SK-N-SH (cell line): ENCODE measurements at regions not wholly inside any gene's neighbourhood (a gene's known extent, or its start where the extent isn't known, plus 50 kb on each side); places are given as distances from the start of the nearest gene placed in this dataset.

Experiments used
- CTCF ChIA-PET: fragments of 300-600, 350-600 bp; formaldehyde crosslinking; extraction: SDS; loops from one replicate; lab custom pipeline; 2021; lab: Yijun Ruan, JAX
- POLR2A ChIA-PET: fragments of 350-600 bp; sonication (Branson Sonifier 250); formaldehyde crosslinking; extraction: SDS; loops from one replicate; lab custom pipeline; 2020; ENCODE audit warnings: antibody characterized with exemption, inconsistent platforms; lab: Yijun Ruan, JAX
- DNase-seq: peaks from one replicate; pipeline ENCODE4 v3.0.0; 2012
- H2AFZ ChIP-seq: fragments of 200-600 bp; sonication (generic); 2 replicates; pipeline ENCODE4 v1.8.1; 2016; ENCODE audit warnings: antibody characterized with exemption, mild to moderate bottlenecking, low read depth
- H3F3A ChIP-seq: fragments of 200-600 bp; sonication (generic); replicated peaks from 2 replicates; pipeline ENCODE3; 2016; ENCODE audit warnings: antibody characterized with exemption, mild to moderate bottlenecking; ENCODE audit not compliant: insufficient read depth
- H3K27ac ChIP-seq, 2 experiments: fragments of 200-500 bp in 1 of 2; fragments of 200-600 bp in 1 of 2; sonication (Bioruptor generic) in 1 of 2; sonication (generic), shearing (Covaris generic) in 1 of 2; 2 replicates each; pipeline versions ENCODE4 v1.5.1 to v1.6.1; 2014 to 2016; ENCODE audit warnings: low read depth in 2 of 2, inconsistent platforms in 1 of 2, low read length in 1 of 2, mild to moderate bottlenecking in 1 of 2, mixed read lengths in 1 of 2
- H3K27me3 ChIP-seq: fragments of 200-600 bp; sonication (generic), shearing (Covaris generic); 2 replicates; pipeline ENCODE4 v1.6.1; 2016; ENCODE audit warnings: mixed run types; ENCODE audit not compliant: insufficient read depth
- H3K36me3 ChIP-seq, 2 experiments: fragments of 200-500 bp in 1 of 2; fragments of 200-600 bp in 1 of 2; sonication (Bioruptor generic) in 1 of 2; sonication (generic) in 1 of 2; replicated peaks in 1 of 2; 2 replicates each; pipeline versions ENCODE3 to v1.5.1; 2014 to 2016; ENCODE audit warnings: low read length in 1 of 2, mild to moderate bottlenecking in 1 of 2; ENCODE audit not compliant: insufficient read depth in 2 of 2, control insufficient read depth in 1 of 2
- H3K4me1 ChIP-seq, 2 experiments: fragments of 200-500 bp in 1 of 2; fragments of 200-600 bp in 1 of 2; sonication (Bioruptor generic) in 1 of 2; sonication (generic), shearing (Covaris generic) in 1 of 2; 2 replicates each; pipeline versions ENCODE4 v1.5.1 to v1.6.1; 2014 to 2016; ENCODE audit warnings: low read depth in 1 of 2, low read length in 1 of 2, mixed run types in 1 of 2; ENCODE audit not compliant: insufficient read depth in 2 of 2, control insufficient read depth in 1 of 2
- H3K4me2 ChIP-seq: fragments of 200-600 bp; sonication (generic), shearing (Covaris generic); 2 replicates; pipeline ENCODE4 v1.6.1; 2017; ENCODE audit warnings: mixed run types
- H3K4me3 ChIP-seq, 2 experiments: fragments of 200-500 bp in 1 of 2; fragments of 200-600 bp in 1 of 2; sonication (Bioruptor generic) in 1 of 2; sonication (generic), shearing (Covaris generic) in 1 of 2; 2 replicates each; pipeline versions ENCODE4 v1.5.1 to v1.8.1; 2014 to 2016; ENCODE audit warnings: low read depth in 2 of 2, inconsistent platforms in 1 of 2, low read length in 1 of 2, mild to moderate bottlenecking in 1 of 2, mixed read lengths in 1 of 2, moderate library complexity in 1 of 2
- H3K79me2 ChIP-seq: fragments of 200-600 bp; sonication (generic); 2 replicates; pipeline ENCODE4 v1.8.1; 2017; ENCODE audit warnings: mild to moderate bottlenecking; ENCODE audit not compliant: insufficient read depth
- H3K9ac ChIP-seq: fragments of 200-600 bp; sonication (generic); 2 replicates; pipeline ENCODE4 v1.6.1; 2017; ENCODE audit warnings: mixed run types
- H3K9me2 ChIP-seq: fragments of 200-600 bp; sonication (generic); 2 replicates; pipeline ENCODE4 v1.6.1; 2017; ENCODE audit warnings: mixed run types
- H3K9me3 ChIP-seq: fragments of 200-600 bp; sonication (generic); 2 replicates; pipeline ENCODE4 v1.6.1; 2017; ENCODE audit warnings: mixed run types, mild to moderate bottlenecking, moderate library complexity
- H4K20me1 ChIP-seq: fragments of 200-600 bp; sonication (generic); 2 replicates; pipeline ENCODE4 v1.6.1; 2017; ENCODE audit warnings: mild to moderate bottlenecking, mixed run types; ENCODE audit not compliant: insufficient read depth
- CHD2 ChIP-seq: fragments of 150-350 bp; IDR thresholded peaks from 2 replicates; pipeline ENCODE4 v1.6.1; 2018; ENCODE audit warnings: low read length; ENCODE audit not compliant: partially characterized antibody
- ELF1 ChIP-seq: IDR thresholded peaks from 2 replicates; pipeline ENCODE4 v1.4.0; 2012
- EZH2phosphoT487 ChIP-seq: fragments of 200-600 bp; sonication (generic); IDR thresholded peaks from 2 replicates; pipeline ENCODE4 v1.6.1; 2017; ENCODE audit warnings: low read depth, mixed run types, mild to moderate bottlenecking, antibody characterized with exemption, moderate library complexity, borderline replicate concordance
- FOSL2 ChIP-seq: IDR thresholded peaks from 2 replicates; pipeline ENCODE4 v1.4.0; 2012; ENCODE audit warnings: low read depth, mild to moderate bottlenecking, moderate library complexity, borderline replicate concordance
- FOXJ3 ChIP-seq: sonication (generic); formaldehyde crosslinking; IDR thresholded peaks from 2 replicates; pipeline ENCODE4 v1.5.1; 2020; ENCODE audit warnings: mild to moderate bottlenecking, missing genetic modification reagents
- FOXM1 ChIP-seq: IDR thresholded peaks from 2 replicates; pipeline ENCODE4 v1.4.0; 2012; ENCODE audit warnings: low read depth, mild to moderate bottlenecking
- GATA2 ChIP-seq: sonication (generic); formaldehyde crosslinking; IDR thresholded peaks from 2 replicates; pipeline ENCODE4 v1.5.0; 2020; ENCODE audit warnings: mild to moderate bottlenecking, missing genetic modification reagents
- JUND ChIP-seq: IDR thresholded peaks from 2 replicates; pipeline ENCODE4 v1.4.0; 2012
- MXI1 ChIP-seq: IDR thresholded peaks from 2 replicates; pipeline ENCODE4 v1.6.1; 2012; ENCODE audit warnings: mild to moderate bottlenecking, low read depth, low read length, improper control_type of control experiment
- NFIC ChIP-seq: IDR thresholded peaks from 2 replicates; pipeline ENCODE4 v1.4.0; 2012; ENCODE audit warnings: borderline replicate concordance
- RAD21 ChIP-seq: IDR thresholded peaks from 2 replicates; pipeline ENCODE4 v1.6.1; 2012; ENCODE audit warnings: mild to moderate bottlenecking, low read length
- RCOR1 ChIP-seq: fragments of 150-350 bp; IDR thresholded peaks from 2 replicates; pipeline ENCODE4 v1.6.1; 2017; ENCODE audit warnings: antibody characterized with exemption, low read length
- RXRA ChIP-seq: IDR thresholded peaks from 2 replicates; pipeline ENCODE4 v1.4.0; 2012; ENCODE audit warnings: low read depth, mild to moderate bottlenecking, borderline replicate concordance
- SIN3A ChIP-seq: IDR thresholded peaks from 2 replicates; pipeline ENCODE4 v1.6.1; 2012; ENCODE audit warnings: low read depth, mild to moderate bottlenecking, low read length, moderate library complexity, borderline replicate concordance
- SMC3 ChIP-seq: IDR thresholded peaks from 2 replicates; pipeline ENCODE4 v1.6.1; 2012; ENCODE audit warnings: low read depth, low read length, improper control_type of control experiment
- TCF12 ChIP-seq: IDR thresholded peaks from 2 replicates; pipeline ENCODE4 v1.4.0; 2012
- TEAD4 ChIP-seq: IDR thresholded peaks from 2 replicates; pipeline ENCODE4 v1.4.0; 2012; ENCODE audit warnings: mild to moderate bottlenecking, borderline replicate concordance; ENCODE audit not compliant: insufficient read depth
- YY1 ChIP-seq: IDR thresholded peaks from 2 replicates; pipeline ENCODE4 v1.4.0; 2012; ENCODE audit warnings: low read depth, mild to moderate bottlenecking
- WGBS: methylation state at CpG from one replicate; pipeline ENCODE4 v1.1.6; 2017; ENCODE audit warnings: low lambda C conversion rate; 5-methylcytosine and 5-hydroxymethylcytosine counted together
- TF ChIP-seq, protein P1 (sequence below): fragments of 150-350 bp; IDR thresholded peaks from 2 replicates; pipeline ENCODE4 v1.6.1; 2017; ENCODE audit warnings: antibody characterized with exemption, low read length, low read depth, borderline replicate concordance
- TF ChIP-seq, protein P2 (sequence below): IDR thresholded peaks from 2 replicates; pipeline ENCODE4 v1.6.1; 2012; ENCODE audit warnings: mild to moderate bottlenecking, low read depth, low read length, moderate library complexity
- TF ChIP-seq, protein P3 (sequence below): IDR thresholded peaks from 2 replicates; pipeline ENCODE4 v1.4.0; 2012; ENCODE audit warnings: low read depth, borderline replicate concordance

DNA sequence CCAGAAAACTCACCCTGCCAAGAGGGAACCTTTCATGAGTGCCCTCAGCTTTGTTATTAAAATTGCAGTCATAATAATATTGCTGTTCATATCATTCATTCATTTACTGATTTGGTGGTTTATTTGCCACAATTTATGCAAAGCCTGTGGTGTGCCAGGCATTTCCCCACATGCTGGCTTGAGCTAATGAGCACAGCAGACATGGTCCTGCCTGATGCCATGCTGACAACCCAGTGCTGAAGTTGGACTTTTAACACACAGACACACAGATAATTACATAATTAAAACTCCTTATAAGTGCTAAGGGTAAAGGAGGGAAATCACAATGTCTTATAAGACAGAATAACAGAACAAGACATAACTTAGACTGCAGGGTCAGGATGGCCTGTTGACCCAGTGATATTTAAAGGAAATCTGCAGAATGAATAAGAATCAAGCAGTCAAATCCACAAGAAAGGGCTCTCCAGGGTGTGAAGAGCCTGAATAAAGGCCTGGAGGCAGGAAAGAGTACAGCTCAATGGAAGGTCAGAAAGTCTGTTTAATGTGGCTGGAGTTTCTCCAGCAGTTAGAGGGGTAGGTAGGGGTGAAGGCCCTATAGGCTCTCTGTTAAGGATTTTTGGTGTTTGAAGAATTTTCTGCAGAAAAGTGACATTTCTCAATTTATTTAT, 196.9 kb upstream of the CDH11 start:
- peak overlapping the region; percentile 62; the same call in 1 of the 2 replicates for H2AFZ ChIP-seq
- H3K27me3 ChIP-seq = no peaks in the 10 kb centered on the region
- H3K36me3 ChIP-seq = no peaks in the 10 kb centered on the region
- no peak overlapping the region for H3K4me3 ChIP-seq
- ChIA-PET POLR2A (no interaction called here), CTCF (interaction anchor here (1.0 kb wide), 1 partner anchor 348 kb away, joined by 3 read pairs; no protein-coding TSS in a partner anchor)
- H3K9me3 ChIP-seq = no peaks in the 10 kb centered on the region
- no peak for DNase-seq
- H3K9ac ChIP-seq = no peak overlapping the region
- peak overlapping the region; percentile 7 for H3K4me2 ChIP-seq
- H3K27ac ChIP-seq = peak overlapping the region; percentile 42 to 94; a peak in 3 of 4 replicates
- H3F3A ChIP-seq = peaks cover 31% of the 10 kb centered on the region
- TF ChIP-seq SMC3 (no peak), FOSL2 (no peak), EZH2phosphoT487 (no peak), CHD2 (no peak), RAD21 (no peak), SIN3A (no peak), NFIC (no peak), GATA2 (CRISPR knock-in tag) (no peak), FOXM1 (no peak), RCOR1 (no peak)
- no peaks in the 10 kb centered on the region for H3K79me2 ChIP-seq
- H4K20me1 ChIP-seq = no peaks in the 10 kb centered on the region
- no peaks in the 10 kb centered on the region for H3K9me2 ChIP-seq
- peaks cover 18 to 19% of the 10 kb centered on the region in 2 experiments; a peak in 3 of 4 replicates for H3K4me1 ChIP-seq

DNA sequence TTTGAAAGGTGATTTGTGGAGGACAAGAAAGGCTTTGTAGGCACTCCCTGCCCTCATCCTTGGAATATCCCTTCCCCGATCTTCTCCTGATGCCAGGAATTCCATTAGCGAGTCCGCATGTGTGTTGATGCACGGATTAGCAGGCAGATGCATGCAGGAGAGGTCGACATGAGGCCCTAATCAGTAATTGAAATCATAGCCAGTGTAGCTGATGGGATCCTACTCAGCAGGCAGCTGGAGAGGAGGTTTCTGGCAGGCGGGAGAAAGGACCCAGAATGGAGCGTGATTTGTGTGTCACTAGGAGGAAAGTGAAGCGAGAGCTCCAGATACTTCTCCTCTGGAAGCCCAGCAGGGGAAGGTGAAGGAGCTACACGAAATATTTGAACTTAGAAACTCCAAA, 196.3 kb upstream of the CDH11 start:
- peaks cover 18 to 19% of the 10 kb centered on the region in 2 experiments; a peak in 3 of 4 replicates for H3K4me1 ChIP-seq
- H3K9me2 ChIP-seq = no peaks in the 10 kb centered on the region
- H3K27me3 ChIP-seq = no peaks in the 10 kb centered on the region
- no peak overlapping the region for H3K9ac ChIP-seq
- H4K20me1 ChIP-seq = no peaks in the 10 kb centered on the region
- H3K79me2 ChIP-seq = no peaks in the 10 kb centered on the region
- WGBS = 14% methylated on average over 9 of the region's 9 CpGs
- no peaks in the 10 kb centered on the region for H3K36me3 ChIP-seq
- peak overlapping the region; percentile 62; the same call in 1 of the 2 replicates for H2AFZ ChIP-seq
- no peak overlapping the region for H3K4me3 ChIP-seq
- DNase-seq = peak; percentile 64
- ChIA-PET POLR2A (no interaction called here), CTCF (interaction anchor here (1.0 kb wide), 1 partner anchor 349 kb away, joined by 3 read pairs; no protein-coding TSS in a partner anchor)
- H3K9me3 ChIP-seq = no peaks in the 10 kb centered on the region
- peak overlapping the region; percentile 7 for H3K4me2 ChIP-seq
- H3F3A ChIP-seq = peaks cover 37% of the 10 kb centered on the region
- H3K27ac ChIP-seq = peak overlapping the region; percentile 42 to 94
- TF ChIP-seq RXRA (no peak), TEAD4 (peak; percentile 81), JUND (peak; percentile 58), CHD2 (peak; percentile 89), TCF12 (peak; percentile 88), RCOR1 (peak; percentile 97), NFIC (peak; percentile 73), FOSL2 (no peak), ELF1 (no peak), SIN3A (no peak), FOXM1 (0 out of 2 replicates have a peak, but pooled peaks have one; percentile 30), YY1 (no peak), EZH2phosphoT487 (no peak), RAD21 (peak; percentile 53), FOXJ3 (peak; percentile 96), MXI1 (peak; percentile 87)
- TF ChIP-seq, protein P1, sequence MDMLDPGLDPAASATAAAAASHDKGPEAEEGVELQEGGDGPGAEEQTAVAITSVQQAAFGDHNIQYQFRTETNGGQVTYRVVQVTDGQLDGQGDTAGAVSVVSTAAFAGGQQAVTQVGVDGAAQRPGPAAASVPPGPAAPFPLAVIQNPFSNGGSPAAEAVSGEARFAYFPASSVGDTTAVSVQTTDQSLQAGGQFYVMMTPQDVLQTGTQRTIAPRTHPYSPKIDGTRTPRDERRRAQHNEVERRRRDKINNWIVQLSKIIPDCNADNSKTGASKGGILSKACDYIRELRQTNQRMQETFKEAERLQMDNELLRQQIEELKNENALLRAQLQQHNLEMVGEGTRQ = no peak
- TF ChIP-seq, protein P2, sequence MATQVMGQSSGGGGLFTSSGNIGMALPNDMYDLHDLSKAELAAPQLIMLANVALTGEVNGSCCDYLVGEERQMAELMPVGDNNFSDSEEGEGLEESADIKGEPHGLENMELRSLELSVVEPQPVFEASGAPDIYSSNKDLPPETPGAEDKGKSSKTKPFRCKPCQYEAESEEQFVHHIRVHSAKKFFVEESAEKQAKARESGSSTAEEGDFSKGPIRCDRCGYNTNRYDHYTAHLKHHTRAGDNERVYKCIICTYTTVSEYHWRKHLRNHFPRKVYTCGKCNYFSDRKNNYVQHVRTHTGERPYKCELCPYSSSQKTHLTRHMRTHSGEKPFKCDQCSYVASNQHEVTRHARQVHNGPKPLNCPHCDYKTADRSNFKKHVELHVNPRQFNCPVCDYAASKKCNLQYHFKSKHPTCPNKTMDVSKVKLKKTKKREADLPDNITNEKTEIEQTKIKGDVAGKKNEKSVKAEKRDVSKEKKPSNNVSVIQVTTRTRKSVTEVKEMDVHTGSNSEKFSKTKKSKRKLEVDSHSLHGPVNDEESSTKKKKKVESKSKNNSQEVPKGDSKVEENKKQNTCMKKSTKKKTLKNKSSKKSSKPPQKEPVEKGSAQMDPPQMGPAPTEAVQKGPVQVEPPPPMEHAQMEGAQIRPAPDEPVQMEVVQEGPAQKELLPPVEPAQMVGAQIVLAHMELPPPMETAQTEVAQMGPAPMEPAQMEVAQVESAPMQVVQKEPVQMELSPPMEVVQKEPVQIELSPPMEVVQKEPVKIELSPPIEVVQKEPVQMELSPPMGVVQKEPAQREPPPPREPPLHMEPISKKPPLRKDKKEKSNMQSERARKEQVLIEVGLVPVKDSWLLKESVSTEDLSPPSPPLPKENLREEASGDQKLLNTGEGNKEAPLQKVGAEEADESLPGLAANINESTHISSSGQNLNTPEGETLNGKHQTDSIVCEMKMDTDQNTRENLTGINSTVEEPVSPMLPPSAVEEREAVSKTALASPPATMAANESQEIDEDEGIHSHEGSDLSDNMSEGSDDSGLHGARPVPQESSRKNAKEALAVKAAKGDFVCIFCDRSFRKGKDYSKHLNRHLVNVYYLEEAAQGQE = peak; percentile 74; the same call in 1 of the 2 replicates
- TF ChIP-seq, protein P3, sequence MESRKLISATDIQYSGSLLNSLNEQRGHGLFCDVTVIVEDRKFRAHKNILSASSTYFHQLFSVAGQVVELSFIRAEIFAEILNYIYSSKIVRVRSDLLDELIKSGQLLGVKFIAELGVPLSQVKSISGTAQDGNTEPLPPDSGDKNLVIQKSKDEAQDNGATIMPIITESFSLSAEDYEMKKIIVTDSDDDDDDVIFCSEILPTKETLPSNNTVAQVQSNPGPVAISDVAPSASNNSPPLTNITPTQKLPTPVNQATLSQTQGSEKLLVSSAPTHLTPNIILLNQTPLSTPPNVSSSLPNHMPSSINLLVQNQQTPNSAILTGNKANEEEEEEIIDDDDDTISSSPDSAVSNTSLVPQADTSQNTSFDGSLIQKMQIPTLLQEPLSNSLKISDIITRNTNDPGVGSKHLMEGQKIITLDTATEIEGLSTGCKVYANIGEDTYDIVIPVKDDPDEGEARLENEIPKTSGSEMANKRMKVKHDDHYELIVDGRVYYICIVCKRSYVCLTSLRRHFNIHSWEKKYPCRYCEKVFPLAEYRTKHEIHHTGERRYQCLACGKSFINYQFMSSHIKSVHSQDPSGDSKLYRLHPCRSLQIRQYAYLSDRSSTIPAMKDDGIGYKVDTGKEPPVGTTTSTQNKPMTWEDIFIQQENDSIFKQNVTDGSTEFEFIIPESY = no peak
